ENCODE measurements at regions not wholly inside any gene's neighbourhood (a gene's known extent, or its start where the extent isn't known, plus 50 kb on each side); places are given as distances from the start of the nearest gene placed in this dataset.

DNA sequence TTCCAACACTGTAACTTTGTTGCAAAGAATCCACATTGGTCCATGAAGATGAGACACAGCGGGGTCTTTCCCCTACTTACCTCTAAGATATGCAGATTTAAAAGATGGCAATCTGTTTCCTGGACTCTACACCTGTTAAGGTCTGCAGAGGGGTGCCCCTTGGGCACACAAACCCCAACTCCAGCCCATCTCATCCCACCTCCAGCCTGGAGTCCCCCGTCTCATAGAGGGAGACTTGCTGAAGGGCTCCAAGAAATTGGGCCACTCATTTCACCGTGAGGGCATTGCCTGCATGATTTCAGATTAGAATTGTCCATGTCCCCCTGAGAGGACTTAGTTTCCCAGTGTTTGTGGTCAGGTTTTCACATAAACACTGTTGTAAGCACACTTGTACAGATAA, 365.7 kb downstream of the IRX2 start:
- Histone ChIP-seq H3K4me1 (ENCODE audit: control insufficient read depth in 2 of 2, insufficient read depth in 2 of 2, low read length in 2 of 2) (no peaks in the 10 kb centered on the region), H3K36me3 (ENCODE audit: control insufficient read depth in 2 of 2, insufficient read depth in 2 of 2, low read length in 2 of 2) (no peaks in the 10 kb centered on the region), H3K9ac (ENCODE audit: low read depth in 1 of 2, low read length in 2 of 2) (no peak overlapping the region), H3K9me3 (ENCODE audit: control insufficient read depth in 2 of 2, low read length in 2 of 2) (no peaks in the 10 kb centered on the region), H3K4me3 (ENCODE audit: low read length in 2 of 2) (no peak overlapping the region), H3K27ac (ENCODE audit: low read depth in 2 of 2, low read length in 2 of 2) (no peak overlapping the region), H3K27me3 (ENCODE audit: control insufficient read depth in 2 of 2, insufficient read depth in 2 of 2, low read length in 2 of 2) (no peaks in the 10 kb centered on the region)

DNA sequence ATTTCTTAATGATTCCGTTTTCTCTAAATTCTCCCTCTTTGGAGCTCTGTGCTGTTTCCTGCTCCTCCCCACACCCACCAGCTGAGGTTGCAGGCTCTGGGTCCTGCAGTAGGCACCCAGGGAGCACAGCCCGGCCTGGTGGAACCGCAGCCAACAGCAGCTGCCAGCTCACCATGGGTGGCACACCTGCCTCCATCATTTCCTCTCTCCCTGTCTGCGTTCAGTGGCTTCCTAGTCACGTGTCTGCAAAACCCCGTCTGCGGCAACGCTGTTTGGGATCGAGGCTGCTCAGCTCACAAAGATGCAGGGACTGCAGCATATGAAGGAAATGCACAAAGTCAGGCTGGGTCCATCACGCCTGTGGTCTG, 367.8 kb downstream of the IRX2 start:
- no peaks in the 10 kb centered on the region for H3K36me3 ChIP-seq (ENCODE audit: control insufficient read depth in 2 of 2, insufficient read depth in 2 of 2, low read length in 2 of 2)
- H3K4me3 ChIP-seq (ENCODE audit: low read length in 2 of 2), result no peak overlapping the region
- no peak overlapping the region for H3K9ac ChIP-seq (ENCODE audit: low read depth in 1 of 2, low read length in 2 of 2)
- no peaks in the 10 kb centered on the region for H3K4me1 ChIP-seq (ENCODE audit: control insufficient read depth in 2 of 2, insufficient read depth in 2 of 2, low read length in 2 of 2)
- H3K9me3 ChIP-seq (ENCODE audit: control insufficient read depth in 2 of 2, low read length in 2 of 2), result no peaks in the 10 kb centered on the region
- no peak overlapping the region for H3K27ac ChIP-seq (ENCODE audit: low read depth in 2 of 2, low read length in 2 of 2)
- no peaks in the 10 kb centered on the region for H3K27me3 ChIP-seq (ENCODE audit: control insufficient read depth in 2 of 2, insufficient read depth in 2 of 2, low read length in 2 of 2)

- H3K27me3 ChIP-seq (ENCODE audit: control insufficient read depth in 2 of 2, insufficient read depth in 2 of 2, low read length in 2 of 2), result no peaks in the 10 kb centered on the region
- H3K36me3 ChIP-seq (ENCODE audit: control insufficient read depth in 2 of 2, insufficient read depth in 2 of 2, low read length in 2 of 2), result no peaks in the 10 kb centered on the region
- H3K27ac ChIP-seq (ENCODE audit: low read depth in 2 of 2, low read length in 2 of 2), result no peak overlapping the region
- H3K9me3 ChIP-seq (ENCODE audit: control insufficient read depth in 2 of 2, low read length in 2 of 2), result peaks cover 0 to under 1% of the 10 kb centered on the region in 2 donors
- H3K4me3 ChIP-seq (ENCODE audit: low read length in 2 of 2), result no peak overlapping the region
- H3K4me1 ChIP-seq (ENCODE audit: control insufficient read depth in 2 of 2, insufficient read depth in 2 of 2, low read length in 2 of 2), result no peaks in the 10 kb centered on the region
- H3K9ac ChIP-seq (ENCODE audit: low read depth in 1 of 2, low read length in 2 of 2), result no peak overlapping the region
Measured at GRCh38 chr5:2382776-2383697, 368.4 kb downstream of the IRX2 start.

- Histone ChIP-seq H3K27me3 (ENCODE audit: control insufficient read depth in 2 of 2, insufficient read depth in 2 of 2, low read length in 2 of 2) (no peaks in the 10 kb centered on the region), H3K4me1 (ENCODE audit: control insufficient read depth in 2 of 2, insufficient read depth in 2 of 2, low read length in 2 of 2) (no peaks in the 10 kb centered on the region), H3K27ac (ENCODE audit: low read depth in 2 of 2, low read length in 2 of 2) (no peak overlapping the region), H3K9ac (ENCODE audit: low read depth in 1 of 2, low read length in 2 of 2) (no peak overlapping the region), H3K9me3 (ENCODE audit: control insufficient read depth in 2 of 2, low read length in 2 of 2) (peaks cover 0 to 1% of the 10 kb centered on the region in 2 donors), H3K4me3 (ENCODE audit: low read length in 2 of 2) (no peak overlapping the region), H3K36me3 (ENCODE audit: control insufficient read depth in 2 of 2, insufficient read depth in 2 of 2, low read length in 2 of 2) (no peaks in the 10 kb centered on the region)
Measured at GRCh38 chr5:2381861-2382260, 369.6 kb downstream of the IRX2 start.

GRCh38 chr5:2381070-2381469, 370.4 kb downstream of the IRX2 start:
- Histone ChIP-seq H3K4me3 (ENCODE audit: low read length in 2 of 2) (no peak overlapping the region), H3K9ac (ENCODE audit: low read depth in 1 of 2, low read length in 2 of 2) (no peak overlapping the region), H3K9me3 (ENCODE audit: control insufficient read depth in 2 of 2, low read length in 2 of 2) (peaks cover 0 to 1% of the 10 kb centered on the region in 2 donors), H3K27me3 (ENCODE audit: control insufficient read depth in 2 of 2, insufficient read depth in 2 of 2, low read length in 2 of 2) (no peaks in the 10 kb centered on the region), H3K27ac (ENCODE audit: low read depth in 2 of 2, low read length in 2 of 2) (no peak overlapping the region), H3K4me1 (ENCODE audit: control insufficient read depth in 2 of 2, insufficient read depth in 2 of 2, low read length in 2 of 2) (no peaks in the 10 kb centered on the region), H3K36me3 (ENCODE audit: control insufficient read depth in 2 of 2, insufficient read depth in 2 of 2, low read length in 2 of 2) (no peaks in the 10 kb centered on the region)

GRCh38 chr5:2378976-2379375, 372.5 kb downstream of the IRX2 start:
- no peak overlapping the region for H3K27ac ChIP-seq (ENCODE audit: low read depth in 2 of 2, low read length in 2 of 2)
- no peak overlapping the region for H3K9ac ChIP-seq (ENCODE audit: low read depth in 1 of 2, low read length in 2 of 2)
- H3K27me3 ChIP-seq (ENCODE audit: control insufficient read depth in 2 of 2, insufficient read depth in 2 of 2, low read length in 2 of 2), result no peaks in the 10 kb centered on the region
- H3K36me3 ChIP-seq (ENCODE audit: control insufficient read depth in 2 of 2, insufficient read depth in 2 of 2, low read length in 2 of 2), result no peaks in the 10 kb centered on the region
- H3K4me1 ChIP-seq (ENCODE audit: control insufficient read depth in 2 of 2, insufficient read depth in 2 of 2, low read length in 2 of 2), result no peaks in the 10 kb centered on the region
- no peak overlapping the region for H3K4me3 ChIP-seq (ENCODE audit: low read length in 2 of 2)
- H3K9me3 ChIP-seq (ENCODE audit: control insufficient read depth in 2 of 2, low read length in 2 of 2), result peaks cover 0 to 1% of the 10 kb centered on the region in 2 donors

- H3K27me3 ChIP-seq (ENCODE audit: control insufficient read depth in 2 of 2, insufficient read depth in 2 of 2, low read length in 2 of 2), result no peaks in the 10 kb centered on the region
- H3K9ac ChIP-seq (ENCODE audit: low read depth in 1 of 2, low read length in 2 of 2), result no peak overlapping the region
- H3K4me3 ChIP-seq (ENCODE audit: low read length in 2 of 2), result no peak overlapping the region
- H3K27ac ChIP-seq (ENCODE audit: low read depth in 2 of 2, low read length in 2 of 2), result no peak overlapping the region
- no peaks in the 10 kb centered on the region for H3K36me3 ChIP-seq (ENCODE audit: control insufficient read depth in 2 of 2, insufficient read depth in 2 of 2, low read length in 2 of 2)
- H3K9me3 ChIP-seq (ENCODE audit: control insufficient read depth in 2 of 2, low read length in 2 of 2), result peaks cover 0 to 1% of the 10 kb centered on the region in 2 donors
- no peaks in the 10 kb centered on the region for H3K4me1 ChIP-seq (ENCODE audit: control insufficient read depth in 2 of 2, insufficient read depth in 2 of 2, low read length in 2 of 2)
Measured at GRCh38 chr5:2378108-2378507, 373.4 kb downstream of the IRX2 start.

DNA sequence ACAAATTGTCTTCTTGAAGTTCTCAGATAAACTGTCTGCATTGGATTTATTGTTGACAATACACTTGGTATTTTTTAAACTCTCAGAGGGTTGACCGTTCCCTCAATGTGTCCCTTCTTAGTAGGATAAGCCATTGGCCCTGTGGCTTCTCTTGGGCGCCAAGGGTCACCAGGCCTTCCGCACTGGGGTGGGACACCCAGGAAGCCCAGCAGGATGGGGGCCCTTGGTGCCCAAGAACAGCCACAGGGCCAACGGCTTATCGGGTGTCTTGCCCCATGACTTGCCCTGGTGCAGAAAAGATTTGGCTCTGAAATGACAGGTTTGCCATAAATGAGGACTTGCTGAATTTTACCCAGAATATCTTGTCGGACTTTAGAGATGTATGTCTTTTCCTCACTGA, 375.0 kb downstream of the IRX2 start:
- Histone ChIP-seq H3K4me3 (ENCODE audit: low read length in 2 of 2) (no peak overlapping the region), H3K27me3 (ENCODE audit: control insufficient read depth in 2 of 2, insufficient read depth in 2 of 2, low read length in 2 of 2) (no peaks in the 10 kb centered on the region), H3K27ac (ENCODE audit: low read depth in 2 of 2, low read length in 2 of 2) (no peak overlapping the region), H3K9ac (ENCODE audit: low read depth in 1 of 2, low read length in 2 of 2) (no peak overlapping the region), H3K9me3 (ENCODE audit: control insufficient read depth in 2 of 2, low read length in 2 of 2) (peaks cover 0 to 1% of the 10 kb centered on the region in 2 donors), H3K4me1 (ENCODE audit: control insufficient read depth in 2 of 2, insufficient read depth in 2 of 2, low read length in 2 of 2) (no peaks in the 10 kb centered on the region), H3K36me3 (ENCODE audit: control insufficient read depth in 2 of 2, insufficient read depth in 2 of 2, low read length in 2 of 2) (no peaks in the 10 kb centered on the region)

- Histone ChIP-seq H3K4me3 (ENCODE audit: low read length in 2 of 2) (no peak overlapping the region), H3K4me1 (ENCODE audit: control insufficient read depth in 2 of 2, insufficient read depth in 2 of 2, low read length in 2 of 2) (no peaks in the 10 kb centered on the region), H3K9me3 (ENCODE audit: control insufficient read depth in 2 of 2, low read length in 2 of 2) (peaks cover 0 to 1% of the 10 kb centered on the region in 2 donors), H3K27me3 (ENCODE audit: control insufficient read depth in 2 of 2, insufficient read depth in 2 of 2, low read length in 2 of 2) (no peaks in the 10 kb centered on the region), H3K9ac (ENCODE audit: low read depth in 1 of 2, low read length in 2 of 2) (no peak overlapping the region), H3K27ac (ENCODE audit: low read depth in 2 of 2, low read length in 2 of 2) (no peak overlapping the region), H3K36me3 (ENCODE audit: control insufficient read depth in 2 of 2, insufficient read depth in 2 of 2, low read length in 2 of 2) (no peaks in the 10 kb centered on the region)
Measured at GRCh38 chr5:2375757-2376250, 375.7 kb downstream of the IRX2 start.

DNA sequence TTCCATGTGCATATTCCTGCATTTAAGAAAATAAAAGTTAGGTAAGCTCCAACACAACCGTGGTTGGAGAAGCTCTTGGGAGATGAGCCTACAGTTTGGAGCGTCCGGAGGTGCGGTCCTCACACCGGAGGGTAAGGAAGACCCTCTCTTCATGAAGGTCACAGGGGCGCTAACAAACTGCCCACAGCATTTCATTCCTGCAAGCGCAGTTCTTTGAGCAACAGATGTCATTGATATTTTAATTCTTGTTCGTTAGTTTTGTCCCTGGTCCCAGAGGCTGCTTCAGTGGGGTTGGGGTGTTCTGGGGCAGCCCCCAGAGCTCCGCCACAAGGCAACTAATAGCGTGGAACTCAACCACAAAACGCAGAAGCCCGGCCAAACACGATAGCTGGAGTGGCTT, 376.2 kb downstream of the IRX2 start:
- H3K27ac ChIP-seq (ENCODE audit: low read depth in 2 of 2, low read length in 2 of 2), result no peak overlapping the region
- no peaks in the 10 kb centered on the region for H3K27me3 ChIP-seq (ENCODE audit: control insufficient read depth in 2 of 2, insufficient read depth in 2 of 2, low read length in 2 of 2)
- H3K4me3 ChIP-seq (ENCODE audit: low read length in 2 of 2), result no peak overlapping the region
- H3K36me3 ChIP-seq (ENCODE audit: control insufficient read depth in 2 of 2, insufficient read depth in 2 of 2, low read length in 2 of 2), result no peaks in the 10 kb centered on the region
- no peak overlapping the region for H3K9ac ChIP-seq (ENCODE audit: low read depth in 1 of 2, low read length in 2 of 2)
- H3K4me1 ChIP-seq (ENCODE audit: control insufficient read depth in 2 of 2, insufficient read depth in 2 of 2, low read length in 2 of 2), result no peaks in the 10 kb centered on the region
- peaks cover 0 to 1% of the 10 kb centered on the region in 2 donors for H3K9me3 ChIP-seq (ENCODE audit: control insufficient read depth in 2 of 2, low read length in 2 of 2)

All from mucosa of rectum (tissue), 2 donors.